ENCODE measurements at regions not wholly inside any gene's neighbourhood (a gene's known extent, or its start where the extent isn't known, plus 50 kb on each side); places are given as distances from the start of the nearest gene placed in this dataset.

GRCh38 chr13:109363431-109363830, 423.0 kb downstream of the IRS2 start:
- TF ChIP-seq, protein P1, sequence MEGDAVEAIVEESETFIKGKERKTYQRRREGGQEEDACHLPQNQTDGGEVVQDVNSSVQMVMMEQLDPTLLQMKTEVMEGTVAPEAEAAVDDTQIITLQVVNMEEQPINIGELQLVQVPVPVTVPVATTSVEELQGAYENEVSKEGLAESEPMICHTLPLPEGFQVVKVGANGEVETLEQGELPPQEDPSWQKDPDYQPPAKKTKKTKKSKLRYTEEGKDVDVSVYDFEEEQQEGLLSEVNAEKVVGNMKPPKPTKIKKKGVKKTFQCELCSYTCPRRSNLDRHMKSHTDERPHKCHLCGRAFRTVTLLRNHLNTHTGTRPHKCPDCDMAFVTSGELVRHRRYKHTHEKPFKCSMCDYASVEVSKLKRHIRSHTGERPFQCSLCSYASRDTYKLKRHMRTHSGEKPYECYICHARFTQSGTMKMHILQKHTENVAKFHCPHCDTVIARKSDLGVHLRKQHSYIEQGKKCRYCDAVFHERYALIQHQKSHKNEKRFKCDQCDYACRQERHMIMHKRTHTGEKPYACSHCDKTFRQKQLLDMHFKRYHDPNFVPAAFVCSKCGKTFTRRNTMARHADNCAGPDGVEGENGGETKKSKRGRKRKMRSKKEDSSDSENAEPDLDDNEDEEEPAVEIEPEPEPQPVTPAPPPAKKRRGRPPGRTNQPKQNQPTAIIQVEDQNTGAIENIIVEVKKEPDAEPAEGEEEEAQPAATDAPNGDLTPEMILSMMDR (IDR thresholded peaks at IDR 0.05): no peak
- DNase-seq (ENCODE audit: low spot score) (no peak), ATAC-seq (ENCODE audit: low FRiP score) (no peak)

DNA sequence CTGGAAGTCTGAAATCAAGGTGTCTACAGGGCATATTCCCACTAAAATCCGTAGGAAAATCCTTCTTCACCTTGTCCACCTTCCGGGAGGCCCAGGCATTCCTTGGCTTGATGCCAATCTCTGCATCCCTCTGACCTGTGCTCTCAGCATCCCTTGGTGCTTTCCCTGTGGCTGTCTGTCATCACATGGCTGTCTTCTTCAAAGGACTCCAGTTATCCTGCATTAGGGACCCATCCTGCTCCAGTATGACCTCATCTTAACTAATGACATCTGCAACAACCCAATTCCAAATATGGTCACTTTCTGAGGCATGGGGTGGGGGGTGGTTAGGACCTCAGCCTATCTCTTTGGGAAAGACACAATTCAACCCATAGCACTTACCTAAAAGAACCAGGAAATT, 423.8 kb downstream of the IRS2 start:
- ATAC-seq (ENCODE audit: low FRiP score) (no peak), DNase-seq (ENCODE audit: low spot score) (no peak)
- TF ChIP-seq, protein P1 (IDR thresholded peaks at IDR 0.05): no peak

GRCh38 chr13:109361562-109362289, 424.7 kb downstream of the IRS2 start:
- TF ChIP-seq, protein P1 (IDR thresholded peaks at IDR 0.05): no peak

DNA sequence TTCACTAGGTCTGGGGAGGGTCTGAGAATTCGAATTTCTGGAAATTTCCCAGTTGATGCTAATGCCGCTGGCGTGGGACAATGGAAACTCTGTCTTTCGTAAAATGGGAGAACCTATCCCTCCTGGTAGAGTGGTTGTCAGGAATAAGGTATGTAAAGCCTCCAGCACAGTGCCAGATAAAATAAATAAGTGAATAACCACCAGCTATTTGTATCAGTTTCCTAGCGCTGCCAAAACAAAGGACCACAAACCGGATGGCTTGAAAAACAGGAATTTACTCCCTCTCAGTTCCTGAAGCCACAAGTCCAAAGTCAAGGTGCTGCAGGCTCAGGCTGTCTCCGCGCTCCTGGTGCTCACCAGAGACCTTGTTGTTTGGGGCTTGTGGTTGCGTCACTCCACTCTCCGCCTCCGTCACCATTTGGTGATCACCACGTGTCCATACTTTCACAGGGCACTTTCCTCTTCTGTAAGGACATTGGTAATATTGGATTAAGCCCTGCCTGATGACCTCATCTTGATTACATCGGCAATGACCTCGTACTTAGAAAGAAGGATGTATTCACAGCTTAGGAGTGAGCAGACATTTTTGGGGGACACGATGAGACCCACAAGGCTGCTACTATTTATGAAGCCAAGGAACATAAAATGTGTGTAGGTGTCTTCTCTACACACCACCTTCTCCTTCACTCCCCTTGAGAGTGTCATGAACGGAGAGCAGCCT, 428.5 kb downstream of the IRS2 start:
- no peak for ATAC-seq (ENCODE audit: low FRiP score)
- TF ChIP-seq, protein P1 (IDR thresholded peaks at IDR 0.05): no peak
- DNase-seq (ENCODE audit: low spot score): no peak

More at GRCh38 chr13:109361562-109362289, 424.7 kb downstream of the IRS2 start:
- DNase-seq (ENCODE audit: low spot score) (no peak), ATAC-seq (ENCODE audit: low FRiP score) (no peak)

GRCh38 chr13:109355875-109356434, 430.4 kb downstream of the IRS2 start:
- no peak for ATAC-seq (ENCODE audit: low FRiP score)
- TF ChIP-seq, protein P1 (IDR thresholded peaks at IDR 0.05): no peak
- DNase-seq (ENCODE audit: low spot score): no peak

DNA sequence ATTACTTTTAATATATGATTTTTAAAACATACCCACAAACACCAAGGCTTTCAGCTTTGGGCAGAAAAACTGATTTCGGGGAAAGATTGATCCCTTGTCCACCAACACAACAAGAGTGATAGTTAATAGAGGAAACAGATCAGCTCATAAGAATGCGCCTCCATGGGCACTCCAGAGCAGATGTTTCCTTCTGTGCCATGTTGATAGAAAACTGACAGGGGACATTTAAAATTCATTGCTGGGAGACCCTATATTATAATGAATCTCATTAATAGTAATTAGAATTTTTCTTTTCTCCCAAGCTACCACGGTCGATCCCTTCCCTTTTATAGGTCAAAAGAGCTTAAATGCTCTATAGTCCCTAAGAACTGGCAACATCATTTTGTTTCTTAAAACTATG, 431.2 kb downstream of the IRS2 start:
- TF ChIP-seq, protein P1 (IDR thresholded peaks at IDR 0.05): no peak
- DNase-seq (ENCODE audit: low spot score): no peak

More for the DNA sequence above, 431.2 kb downstream of the IRS2 start:
- no peak for ATAC-seq (ENCODE audit: low FRiP score)
